BLaER1 treated with 17β-estradiol and CSF1 and Interleukin-3, amounts not matched to agents 10 nM and 100 nM (cell line): ENCODE measurements at regions not wholly inside any gene's neighbourhood (a gene's known extent, or its start where the extent isn't known, plus 50 kb on each side); places are given as distances from the start of the nearest gene placed in this dataset.
A peak's percentile ranks its signal among the peaks of the same experiment; 100 is the strongest.

Experiments used
- H3K27ac ChIP-seq, 11 experiments: shearing (Covaris generic); formaldehyde crosslinking; 2 replicates each; pipeline ENCODE4 v1.8.1; 2022
- H3K27me3 ChIP-seq, 11 experiments: shearing (Covaris generic); formaldehyde crosslinking; 2 replicates each; pipeline ENCODE4 v1.8.1; 2022
- H3K36me3 ChIP-seq, 11 experiments: shearing (Covaris generic); formaldehyde crosslinking; 2 replicates each; pipeline ENCODE4 v1.8.1; 2022
- H3K4me1 ChIP-seq, 10 experiments: shearing (Covaris generic); formaldehyde crosslinking; 2 replicates each; pipeline ENCODE4 v1.8.1; 2022
- H3K4me2 ChIP-seq, 11 experiments: shearing (Covaris generic); formaldehyde crosslinking; 2 replicates each; pipeline ENCODE4 v1.8.1; 2022
- H3K4me3 ChIP-seq, 10 experiments: shearing (Covaris generic); formaldehyde crosslinking; 2 replicates each; pipeline ENCODE4 v1.8.1; 2022
- H3K9ac ChIP-seq, 11 experiments: shearing (Covaris generic); formaldehyde crosslinking; 2 replicates each; pipeline ENCODE4 v1.8.1; 2022
- H3K9me3 ChIP-seq, 11 experiments: shearing (Covaris generic); formaldehyde crosslinking; replicated peaks in 1 of 11; 2 replicates each; pipeline ENCODE4 v1.8.1; 2022
- H4K20me1 ChIP-seq, 11 experiments: shearing (Covaris generic); formaldehyde crosslinking; 2 replicates each; pipeline ENCODE4 v1.8.1; 2022
- Cebpa-rat ChIP-seq, 11 experiments: shearing (Covaris generic); IDR thresholded peaks; 2 replicates each; pipeline ENCODE4 v1.8.1; 2022

- H3K4me3 ChIP-seq = no peak overlapping the region
- H3K9me3 ChIP-seq = no peaks in the 10 kb centered on the region
- no peak overlapping the region for H3K9ac ChIP-seq
- peaks cover 0 to 47% (median 0%) of the 10 kb centered on the region in 11 experiments; a peak in 4 of 22 replicates for H3K27me3 ChIP-seq
- no peak overlapping the region for H3K4me2 ChIP-seq
- no peaks in the 10 kb centered on the region for H3K36me3 ChIP-seq
- peaks cover 24 to 96% (median 86%) of the 10 kb centered on the region in 10 experiments for H3K4me1 ChIP-seq
- H4K20me1 ChIP-seq = peaks cover 0 to 24% (median 0%) of the 10 kb centered on the region in 11 experiments; a peak in 7 of 22 replicates
- TF ChIP-seq Cebpa-rat (IDR thresholded peaks at IDR 0.05) = no peak
- no peak overlapping the region for H3K27ac ChIP-seq
These were observed 136.7 kb upstream of the GSE1 start for GRCh38 chr16:85476389-85476788.

- peaks cover 24 to 96% (median 86%) of the 10 kb centered on the region in 10 experiments for H3K4me1 ChIP-seq
- H3K36me3 ChIP-seq = no peaks in the 10 kb centered on the region
- no peak for TF ChIP-seq Cebpa-rat (IDR thresholded peaks at IDR 0.05)
These were observed 135.2 kb upstream of the GSE1 start for GRCh38 chr16:85477801-85478363.

GRCh38 chr16:85479972-85480726 lies 133.0 kb upstream of the GSE1 start:
- H3K4me2 ChIP-seq = peak overlapping the region; percentile 75 to 98 (median 94)

More at GRCh38 chr16:85477801-85478363, 135.2 kb upstream of the GSE1 start:
- H3K27ac ChIP-seq = no peak overlapping the region
- no peak overlapping the region for H3K4me3 ChIP-seq
- H3K4me2 ChIP-seq = peak overlapping the region in 8 of 11 experiments; percentile 30 to 60 (median 53); a peak in 13 of 22 replicates
- no peaks in the 10 kb centered on the region for H3K9me3 ChIP-seq
- peaks cover 0 to 39% (median 0%) of the 10 kb centered on the region in 11 experiments; a peak in 4 of 22 replicates for H3K27me3 ChIP-seq
- peaks cover 0 to 21% (median 0%) of the 10 kb centered on the region in 11 experiments; a peak in 7 of 22 replicates for H4K20me1 ChIP-seq
- no peak overlapping the region for H3K9ac ChIP-seq

GRCh38 chr16:85480727-85481101 lies 132.4 kb upstream of the GSE1 start:
- Histone ChIP-seq H3K9ac (peak overlapping the region in 8 of 11 experiments; percentile 54 to 82 (median 72); a peak in 16 of 22 replicates), H3K4me1 (peaks cover 46 to 96% (median 88%) of the 10 kb centered on the region in 10 experiments), H4K20me1 (peaks cover 0 to 15% (median 0%) of the 10 kb centered on the region in 11 experiments; a peak in 3 of 22 replicates), H3K27ac (peak overlapping the region in 8 of 11 experiments; percentile 54 to 88 (median 76); a peak in 17 of 22 replicates), H3K36me3 (no peaks in the 10 kb centered on the region), H3K4me2 (peak overlapping the region; percentile 75 to 98 (median 94)), H3K9me3 (no peaks in the 10 kb centered on the region), H3K4me3 (peak overlapping the region in 8 of 10 experiments; percentile 17 to 53 (median 34); a peak in 13 of 20 replicates), H3K27me3 (peaks cover 0 to 44% (median 0%) of the 10 kb centered on the region in 11 experiments; a peak in 4 of 22 replicates)
- TF ChIP-seq Cebpa-rat (IDR thresholded peaks at IDR 0.05) = no peak

More at GRCh38 chr16:85479972-85480726, 133.0 kb upstream of the GSE1 start:
- Histone ChIP-seq H3K4me1 (peaks cover 40 to 96% (median 86%) of the 10 kb centered on the region in 10 experiments), H3K36me3 (no peaks in the 10 kb centered on the region), H3K27me3 (peaks cover 0 to 40% (median 0%) of the 10 kb centered on the region in 11 experiments; a peak in 4 of 22 replicates), H4K20me1 (peaks cover 0 to 10% (median 0%) of the 10 kb centered on the region in 11 experiments; a peak in 5 of 22 replicates), H3K4me3 (peak overlapping the region in 8 of 10 experiments; percentile 17 to 53 (median 34); a peak in 13 of 20 replicates), H3K9me3 (no peaks in the 10 kb centered on the region), H3K27ac (peak overlapping the region in 8 of 11 experiments; percentile 54 to 88 (median 76); a peak in 17 of 22 replicates), H3K9ac (peak overlapping the region in 8 of 11 experiments; percentile 54 to 82 (median 72); a peak in 16 of 22 replicates)
- no peak for TF ChIP-seq Cebpa-rat (IDR thresholded peaks at IDR 0.05)

- Histone ChIP-seq H3K9ac (peak overlapping the region in 8 of 11 experiments; percentile 54 to 82 (median 72); a peak in 14 of 22 replicates), H4K20me1 (peaks cover 0 to 17% (median 0%) of the 10 kb centered on the region in 11 experiments; a peak in 3 of 22 replicates), H3K36me3 (no peaks in the 10 kb centered on the region), H3K9me3 (no peaks in the 10 kb centered on the region), H3K27me3 (peaks cover 0 to 44% (median 0%) of the 10 kb centered on the region in 11 experiments; a peak in 4 of 22 replicates), H3K4me2 (peak overlapping the region; percentile 75 to 98 (median 94)), H3K4me3 (peak overlapping the region in 3 of 10 experiments; percentile 24 to 49 (median 33); a peak in 3 of 20 replicates), H3K4me1 (peaks cover 47 to 96% (median 93%) of the 10 kb centered on the region in 10 experiments), H3K27ac (peak overlapping the region in 8 of 11 experiments; percentile 54 to 88 (median 76); a peak in 15 of 22 replicates)
- no peak for TF ChIP-seq Cebpa-rat (IDR thresholded peaks at IDR 0.05)
These were observed 131.9 kb upstream of the GSE1 start for GRCh38 chr16:85481206-85481605.

- Histone ChIP-seq H4K20me1 (peaks cover 0 to 17% (median 0%) of the 10 kb centered on the region in 11 experiments; a peak in 3 of 22 replicates), H3K4me3 (no peak overlapping the region), H3K27ac (peak overlapping the region in 6 of 11 experiments; percentile 70 to 88 (median 80); a peak in 9 of 22 replicates), H3K36me3 (no peaks in the 10 kb centered on the region), H3K9me3 (no peaks in the 10 kb centered on the region), H3K4me1 (peaks cover 47 to 98% (median 97%) of the 10 kb centered on the region in 10 experiments), H3K9ac (peak overlapping the region in 5 of 11 experiments; percentile 15 to 82 (median 78); a peak in 7 of 22 replicates), H3K4me2 (peak overlapping the region in 9 of 11 experiments; percentile 89 to 98 (median 94); a peak in 17 of 22 replicates), H3K27me3 (peaks cover 0 to 44% (median 0%) of the 10 kb centered on the region in 11 experiments; a peak in 4 of 22 replicates)
- TF ChIP-seq Cebpa-rat (IDR thresholded peaks at IDR 0.05) = no peak
These were observed 131.4 kb upstream of the GSE1 start for GRCh38 chr16:85481738-85482137.

GRCh38 chr16:85483424-85483823 lies 129.7 kb upstream of the GSE1 start:
- peaks cover 0 to 44% (median 0%) of the 10 kb centered on the region in 11 experiments; a peak in 4 of 22 replicates for H3K27me3 ChIP-seq
- peak overlapping the region; percentile 77 to 98 (median 94) for H3K4me2 ChIP-seq
- peak overlapping the region in 7 of 11 experiments; percentile 14 to 88 (median 46); a peak in 13 of 22 replicates for H3K27ac ChIP-seq

More at GRCh38 chr16:85483424-85483823, 129.7 kb upstream of the GSE1 start:
- Histone ChIP-seq H3K4me1 (peaks cover 55 to 98% (median 97%) of the 10 kb centered on the region in 10 experiments), H4K20me1 (peaks cover 0 to 31% (median 0%) of the 10 kb centered on the region in 11 experiments; a peak in 4 of 22 replicates), H3K9ac (peak overlapping the region in 8 of 11 experiments; percentile 6 to 68 (median 43); a peak in 12 of 22 replicates), H3K9me3 (no peaks in the 10 kb centered on the region), H3K36me3 (no peaks in the 10 kb centered on the region), H3K4me3 (peak overlapping the region in 1 of 10 experiments; percentile 15; a peak in 1 of 20 replicates)
- no peak for TF ChIP-seq Cebpa-rat (IDR thresholded peaks at IDR 0.05)
